Gastroesophageal sphincter (tissue), 4 donors: ENCODE measurements at regions not wholly inside any gene's neighbourhood (a gene's known extent, or its start where the extent isn't known, plus 50 kb on each side); places are given as distances from the start of the nearest gene placed in this dataset.

ENCODE experiments used
- ATAC-seq: fragments of 150-250 bp; one replicate; pipeline ENCODE4 v1.9.1; 2016; ENCODE audit warnings: mild to moderate bottlenecking, moderate library complexity
- H3K27ac ChIP-seq, 4 donors: fragments of 200-600 bp; sonication (generic) in 3 of 4; 1 replicate in 3 of 4; 2 replicates in 1 of 4; pipeline ENCODE4 v1.5.1; 2016 to 2019
- H3K27me3 ChIP-seq: fragments of 200-600 bp; sonication (generic); one replicate; pipeline ENCODE4 v1.5.1; 2019
- H3K36me3 ChIP-seq, 2 donors: fragments of 200-600 bp; sonication (generic); one replicate each; pipeline ENCODE4 v1.5.1; 2019; ENCODE audit warnings: control low read depth in 1 of 2
- H3K4me1 ChIP-seq, 3 donors: fragments of 200-600 bp; sonication (generic); 1 replicate in 2 of 3; 2 replicates in 1 of 3; pipeline ENCODE4 v1.5.1; 2016 to 2019; ENCODE audit warnings: control low read depth in 2 of 3
- H3K4me3 ChIP-seq, 2 donors: fragments of 200-600 bp; sonication (generic); one replicate each; pipeline ENCODE4 v1.5.1; 2019; ENCODE audit warnings: mild to moderate bottlenecking in 1 of 2, moderate library complexity in 1 of 2
- H3K9me3 ChIP-seq, 3 donors: fragments of 200-600 bp; sonication (generic); one replicate each; pipeline ENCODE4 v1.5.1; 2017 to 2019; ENCODE audit warnings: control low read depth in 2 of 3
- CTCF ChIP-seq, 4 experiments: fragments of 200-600 bp in 2 of 4; fragments of 450-650 bp in 2 of 4; sonication (generic) in 1 of 4; IDR thresholded peaks; one replicate each; pipeline ENCODE4 v1.5.1; 2017 to 2019; ENCODE audit warnings: antibody characterized with exemption in 4 of 4, mild to moderate bottlenecking in 2 of 4, moderate library complexity in 2 of 4
- EP300 ChIP-seq: sonication (generic); formaldehyde crosslinking; IDR thresholded peaks from one replicate; pipeline ENCODE4 v1.6.1; 2017; ENCODE audit warnings: antibody characterized with exemption, mild to moderate bottlenecking
- POLR2A ChIP-seq, 2 donors: fragments of 450-650 bp; IDR thresholded peaks; one replicate each; pipeline ENCODE4 v1.6.1; 2017; ENCODE audit warnings: antibody characterized with exemption in 2 of 2, mild to moderate bottlenecking in 2 of 2, moderate library complexity in 1 of 2
- POLR2AphosphoS5 ChIP-seq: sonication (generic); formaldehyde crosslinking; IDR thresholded peaks from one replicate; pipeline ENCODE4 v1.6.1; 2017; ENCODE audit warnings: antibody characterized with exemption
- WGBS, 2 donors: methylation state at CpG; one replicate each; pipeline ENCODE4 v1.1.5; 2018; ENCODE audit warnings: low coverage in 1 of 2; 5-methylcytosine and 5-hydroxymethylcytosine counted together

- Histone ChIP-seq H3K4me3 (no peak overlapping the region), H3K9me3 (peaks cover 0 to 8% (median 0%) of the 10 kb centered on the region in 3 donors), H3K36me3 (no peaks in the 10 kb centered on the region), H3K27ac (no peak overlapping the region), H3K4me1 (no peaks in the 10 kb centered on the region), H3K27me3 (peaks cover 80% of the 10 kb centered on the region)
- ATAC-seq: no peak
- no peak for TF ChIP-seq CTCF (IDR thresholded peaks at IDR 0.05)
- TF ChIP-seq POLR2A (IDR thresholded peaks at IDR 0.05): no peak
- TF ChIP-seq EP300: no peak
- TF ChIP-seq POLR2AphosphoS5: no peak
- 22 to 34% methylated on average over 2 to 4 of the region's 6 CpGs for WGBS, 2 donors
Observed at GRCh38 chr1:5447503-5447960, 544.7 kb downstream of the NPHP4 start.

GRCh38 chr1:5444396-5444795 is 547.8 kb downstream of the NPHP4 start:
- H3K4me3 ChIP-seq: no peak overlapping the region
- WGBS, 2 donors: 67 to 90% methylated on average over 2 of the region's 6 CpGs
- TF ChIP-seq CTCF (IDR thresholded peaks at IDR 0.05): no peak
- TF ChIP-seq EP300: no peak
- TF ChIP-seq POLR2A (IDR thresholded peaks at IDR 0.05): no peak
- H3K4me1 ChIP-seq: no peaks in the 10 kb centered on the region
- H3K36me3 ChIP-seq: no peaks in the 10 kb centered on the region
- H3K9me3 ChIP-seq: peaks cover 0 to 14% (median 0%) of the 10 kb centered on the region in 3 donors
- ATAC-seq: no peak
- peaks cover 82% of the 10 kb centered on the region for H3K27me3 ChIP-seq
- no peak overlapping the region for H3K27ac ChIP-seq

GRCh38 chr1:5436808-5437207 is 555.4 kb downstream of the NPHP4 start:
- H3K4me3 ChIP-seq: no peak overlapping the region
- no peaks in the 10 kb centered on the region for H3K36me3 ChIP-seq
- TF ChIP-seq POLR2A (IDR thresholded peaks at IDR 0.05) (no peak), CTCF (IDR thresholded peaks at IDR 0.05) (no peak), POLR2AphosphoS5 (no peak), EP300 (no peak)
- ATAC-seq: no peak
- peaks cover 0 to 31% (median 0%) of the 10 kb centered on the region in 3 donors for H3K9me3 ChIP-seq
- no peak overlapping the region for H3K27ac ChIP-seq
- H3K4me1 ChIP-seq: no peaks in the 10 kb centered on the region
- peaks cover 90% of the 10 kb centered on the region for H3K27me3 ChIP-seq
- WGBS, 2 donors: 57% methylated on average over 1 of the region's 2 CpGs; no CpG with 5 or more reads in 1 of the 2 donors

- Histone ChIP-seq H3K36me3 (no peaks in the 10 kb centered on the region), H3K4me1 (no peaks in the 10 kb centered on the region), H3K4me3 (no peak overlapping the region), H3K9me3 (peaks cover 0 to 31% (median 0%) of the 10 kb centered on the region in 3 donors), H3K27me3 (peaks cover 87% of the 10 kb centered on the region), H3K27ac (no peak overlapping the region)
- TF ChIP-seq POLR2A (IDR thresholded peaks at IDR 0.05): no peak
- no peak for TF ChIP-seq POLR2AphosphoS5
- TF ChIP-seq EP300: no peak
- no peak for TF ChIP-seq CTCF (IDR thresholded peaks at IDR 0.05)
- WGBS, 2 donors: 88% methylated on average over 1 to 4 of the region's 6 CpGs
- ATAC-seq: no peak
Observed at GRCh38 chr1:5435414-5435813, 556.8 kb downstream of the NPHP4 start.

GRCh38 chr1:5432436-5432835 is 559.8 kb downstream of the NPHP4 start:
- no peaks in the 10 kb centered on the region for H3K36me3 ChIP-seq
- no peaks in the 10 kb centered on the region for H3K4me1 ChIP-seq
- H3K27ac ChIP-seq: no peak overlapping the region
- TF ChIP-seq EP300: no peak
- TF ChIP-seq POLR2AphosphoS5: no peak
- no peak for TF ChIP-seq POLR2A (IDR thresholded peaks at IDR 0.05)
- no peak for TF ChIP-seq CTCF (IDR thresholded peaks at IDR 0.05)
- WGBS, 2 donors: no CpG with 5 or more reads among the region's 5 CpGs
- no peak for ATAC-seq
- no peak overlapping the region for H3K4me3 ChIP-seq
- peaks cover 95% of the 10 kb centered on the region for H3K27me3 ChIP-seq
- H3K9me3 ChIP-seq: peaks cover 0 to 7% (median 0%) of the 10 kb centered on the region in 3 donors
